ENCODE measurements at regions not wholly inside any gene's neighbourhood (a gene's known extent, or its start where the extent isn't known, plus 50 kb on each side); places are given as distances from the start of the nearest gene placed in this dataset.

DNA sequence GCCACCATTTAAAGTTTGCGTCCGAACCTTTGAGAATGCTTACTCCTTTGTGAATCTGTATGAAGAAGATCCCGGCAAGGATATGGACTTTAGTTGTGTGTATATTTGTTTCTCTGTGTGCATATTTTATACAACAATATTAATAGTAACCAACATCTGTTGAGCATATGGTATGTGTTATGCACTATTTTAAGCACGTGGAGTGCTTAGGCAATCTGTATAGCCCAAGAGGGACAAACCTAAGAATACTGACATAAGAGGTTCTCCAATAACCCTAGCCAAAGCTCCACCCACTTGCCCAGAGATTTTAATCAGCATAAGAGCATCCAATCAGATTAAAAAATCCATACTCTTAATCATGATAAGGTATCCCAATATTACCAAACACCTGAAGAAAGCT lies 92.7 kb downstream of the MAB21L3 start:
- no peak overlapping the region for H3K9ac ChIP-seq
- no peaks in the 10 kb centered on the region for H3K4me1 ChIP-seq (ENCODE audit: low read depth, poor library complexity, severe bottlenecking)
- no peak overlapping the region for H2AFZ ChIP-seq (ENCODE audit: low read depth)
- no peaks in the 10 kb centered on the region for H3K36me3 ChIP-seq (ENCODE audit: insufficient read depth)
- no peak overlapping the region for H3K4me2 ChIP-seq
- TF ChIP-seq, protein P1, sequence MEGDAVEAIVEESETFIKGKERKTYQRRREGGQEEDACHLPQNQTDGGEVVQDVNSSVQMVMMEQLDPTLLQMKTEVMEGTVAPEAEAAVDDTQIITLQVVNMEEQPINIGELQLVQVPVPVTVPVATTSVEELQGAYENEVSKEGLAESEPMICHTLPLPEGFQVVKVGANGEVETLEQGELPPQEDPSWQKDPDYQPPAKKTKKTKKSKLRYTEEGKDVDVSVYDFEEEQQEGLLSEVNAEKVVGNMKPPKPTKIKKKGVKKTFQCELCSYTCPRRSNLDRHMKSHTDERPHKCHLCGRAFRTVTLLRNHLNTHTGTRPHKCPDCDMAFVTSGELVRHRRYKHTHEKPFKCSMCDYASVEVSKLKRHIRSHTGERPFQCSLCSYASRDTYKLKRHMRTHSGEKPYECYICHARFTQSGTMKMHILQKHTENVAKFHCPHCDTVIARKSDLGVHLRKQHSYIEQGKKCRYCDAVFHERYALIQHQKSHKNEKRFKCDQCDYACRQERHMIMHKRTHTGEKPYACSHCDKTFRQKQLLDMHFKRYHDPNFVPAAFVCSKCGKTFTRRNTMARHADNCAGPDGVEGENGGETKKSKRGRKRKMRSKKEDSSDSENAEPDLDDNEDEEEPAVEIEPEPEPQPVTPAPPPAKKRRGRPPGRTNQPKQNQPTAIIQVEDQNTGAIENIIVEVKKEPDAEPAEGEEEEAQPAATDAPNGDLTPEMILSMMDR (conservative IDR thresholded peaks at IDR 0.05; ENCODE audit: low read depth, low read length), result no peak
- no peak overlapping the region for H3K4me3 ChIP-seq (IDR thresholded peaks at IDR 0.05; ENCODE audit: insufficient read depth, low read depth, low read length)
- no peaks in the 10 kb centered on the region for H4K20me1 ChIP-seq (ENCODE audit: insufficient read depth)
- H3K79me2 ChIP-seq (ENCODE audit: insufficient read depth, low read depth), result no peaks in the 10 kb centered on the region
- no peaks in the 10 kb centered on the region for H3K27me3 ChIP-seq (ENCODE audit: insufficient read depth, low read depth)
- no peak overlapping the region for H3K27ac ChIP-seq

DNA sequence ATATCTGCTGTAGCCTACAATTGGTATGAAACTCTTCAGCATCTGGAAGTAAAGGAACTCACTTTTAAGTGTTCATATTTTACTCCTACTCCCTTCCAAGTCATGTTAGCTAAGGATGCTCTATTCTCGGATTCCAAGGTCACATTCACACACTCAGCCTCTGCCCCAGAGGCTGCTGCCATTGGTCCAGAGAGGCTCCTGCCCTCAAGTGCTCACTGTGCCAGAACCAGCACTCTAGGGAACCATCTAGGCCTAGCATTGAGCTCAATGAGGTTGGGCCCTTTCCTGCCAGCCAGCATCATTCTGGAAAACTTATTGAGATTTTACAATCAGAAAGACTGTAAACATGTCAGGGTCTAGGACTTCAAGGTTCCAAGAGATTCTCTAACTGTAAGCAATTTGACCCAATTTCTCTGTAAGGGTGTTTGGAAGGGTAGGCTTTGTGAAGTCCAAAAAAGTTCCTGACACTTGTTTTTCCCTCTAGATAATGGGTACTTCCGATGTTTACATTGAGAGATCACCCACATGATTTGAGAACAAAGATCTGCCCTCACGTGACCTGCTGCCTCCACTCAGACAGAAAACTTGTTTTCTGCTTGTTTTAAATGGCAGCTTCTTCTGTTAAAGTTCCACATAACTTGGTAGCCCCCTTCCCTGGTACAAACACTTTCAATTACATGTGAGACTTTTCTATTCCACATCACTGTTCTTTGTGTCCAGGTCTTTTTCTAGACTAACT lies 94.9 kb downstream of the MAB21L3 start:
- Histone ChIP-seq H3K27me3 (ENCODE audit: insufficient read depth, low read depth) (no peaks in the 10 kb centered on the region), H3K9ac (no peak overlapping the region), H3K4me1 (ENCODE audit: low read depth, poor library complexity, severe bottlenecking) (no peaks in the 10 kb centered on the region), H3K4me3 (IDR thresholded peaks at IDR 0.05; ENCODE audit: insufficient read depth, low read depth, low read length) (no peak overlapping the region), H4K20me1 (ENCODE audit: insufficient read depth) (no peaks in the 10 kb centered on the region), H3K79me2 (ENCODE audit: insufficient read depth, low read depth) (no peaks in the 10 kb centered on the region), H2AFZ (ENCODE audit: low read depth) (no peak overlapping the region), H3K4me2 (no peak overlapping the region), H3K36me3 (ENCODE audit: insufficient read depth) (no peaks in the 10 kb centered on the region), H3K27ac (no peak overlapping the region)
- TF ChIP-seq, protein P1 (conservative IDR thresholded peaks at IDR 0.05; ENCODE audit: low read depth, low read length), result no peak

DNA sequence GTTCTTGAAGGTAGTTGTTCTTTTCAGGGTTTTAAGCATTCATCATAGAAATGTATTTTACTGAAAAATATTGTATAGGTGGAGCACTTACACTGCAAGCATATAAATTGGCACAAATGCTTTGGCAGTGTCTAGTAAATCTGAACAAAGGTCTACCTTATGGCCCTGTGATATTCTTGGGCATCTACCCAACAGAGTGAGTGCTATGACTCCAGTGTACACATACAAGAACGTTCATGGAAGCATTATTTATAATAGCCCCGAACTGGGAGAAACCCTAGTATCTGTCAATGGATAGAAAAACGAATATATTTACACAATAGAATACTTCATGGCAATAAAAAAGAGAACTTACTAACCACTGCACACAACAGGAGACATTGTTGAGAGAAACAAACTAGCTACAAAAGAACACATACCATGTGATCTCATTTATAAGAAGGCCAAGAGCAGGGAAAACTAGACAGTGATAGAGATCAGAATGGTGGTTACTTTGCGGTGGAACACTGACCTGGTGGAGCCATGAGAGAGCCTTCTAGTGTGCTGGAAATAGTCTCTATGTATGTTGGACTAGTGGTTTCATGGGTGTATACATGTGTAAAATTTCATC lies 96.0 kb downstream of the MAB21L3 start:
- Histone ChIP-seq H3K27me3 (ENCODE audit: insufficient read depth, low read depth) (no peaks in the 10 kb centered on the region), H3K27ac (no peak overlapping the region), H3K4me3 (IDR thresholded peaks at IDR 0.05; ENCODE audit: insufficient read depth, low read depth, low read length) (no peak overlapping the region), H4K20me1 (ENCODE audit: insufficient read depth) (no peaks in the 10 kb centered on the region), H3K4me1 (ENCODE audit: low read depth, poor library complexity, severe bottlenecking) (no peaks in the 10 kb centered on the region), H3K9ac (no peak overlapping the region), H2AFZ (ENCODE audit: low read depth) (no peak overlapping the region), H3K79me2 (ENCODE audit: insufficient read depth, low read depth) (no peaks in the 10 kb centered on the region), H3K4me2 (no peak overlapping the region), H3K36me3 (ENCODE audit: insufficient read depth) (no peaks in the 10 kb centered on the region)
- TF ChIP-seq, protein P1 (conservative IDR thresholded peaks at IDR 0.05; ENCODE audit: low read depth, low read length), result no peak

DNA sequence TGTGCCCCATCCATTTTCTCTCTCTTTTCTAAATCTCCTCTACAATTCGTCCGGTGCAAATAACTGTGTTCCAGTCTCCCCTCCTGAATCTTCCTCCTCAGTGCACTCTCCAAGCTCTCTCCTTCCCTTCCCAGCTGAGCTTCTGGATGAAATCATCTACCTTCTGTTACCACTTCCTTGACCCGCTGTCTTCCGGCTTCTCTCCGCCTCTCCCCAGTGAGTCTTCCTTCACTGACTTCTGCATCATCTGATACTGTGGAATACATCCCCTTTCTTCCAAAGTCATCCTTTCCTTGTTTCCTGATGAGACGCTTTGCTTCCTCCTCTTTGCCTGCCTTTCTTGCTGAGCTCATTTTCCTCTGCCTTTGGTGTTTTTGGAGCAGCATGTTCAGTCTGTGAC lies 96.9 kb downstream of the MAB21L3 start:
- H3K9ac ChIP-seq, result no peak overlapping the region
- no peaks in the 10 kb centered on the region for H3K36me3 ChIP-seq (ENCODE audit: insufficient read depth)
- TF ChIP-seq, protein P1 (conservative IDR thresholded peaks at IDR 0.05; ENCODE audit: low read depth, low read length), result no peak
- H4K20me1 ChIP-seq (ENCODE audit: insufficient read depth), result no peaks in the 10 kb centered on the region
- no peaks in the 10 kb centered on the region for H3K4me1 ChIP-seq (ENCODE audit: low read depth, poor library complexity, severe bottlenecking)
- H3K4me2 ChIP-seq, result no peak overlapping the region
- H3K27me3 ChIP-seq (ENCODE audit: insufficient read depth, low read depth), result no peaks in the 10 kb centered on the region
- no peak overlapping the region for H3K27ac ChIP-seq
- no peak overlapping the region for H3K4me3 ChIP-seq (IDR thresholded peaks at IDR 0.05; ENCODE audit: insufficient read depth, low read depth, low read length)
- H2AFZ ChIP-seq (ENCODE audit: low read depth), result no peak overlapping the region
- H3K79me2 ChIP-seq (ENCODE audit: insufficient read depth, low read depth), result no peaks in the 10 kb centered on the region

All from KMS-11 (cell line).